Gastroesophageal sphincter (tissue), 3 donors: ENCODE measurements at regions not wholly inside any gene's neighbourhood (a gene's known extent, or its start where the extent isn't known, plus 50 kb on each side); places are given as distances from the start of the nearest gene placed in this dataset.

Experiments
- CTCF ChIP-seq, 4 experiments: fragments of 200-600 bp in 2 of 4; fragments of 450-650 bp in 2 of 4; sonication (generic) in 1 of 4; IDR thresholded peaks; one replicate each; pipeline ENCODE4 v1.5.1; 2017 to 2019; ENCODE audit warnings: antibody characterized with exemption in 4 of 4, mild to moderate bottlenecking in 2 of 4, moderate library complexity in 2 of 4
- POLR2A ChIP-seq, 2 donors: fragments of 450-650 bp; IDR thresholded peaks; one replicate each; pipeline ENCODE4 v1.6.1; 2017; ENCODE audit warnings: antibody characterized with exemption in 2 of 2, mild to moderate bottlenecking in 2 of 2, moderate library complexity in 1 of 2
- POLR2AphosphoS5 ChIP-seq: sonication (generic); formaldehyde crosslinking; IDR thresholded peaks from one replicate; pipeline ENCODE4 v1.6.1; 2017; ENCODE audit warnings: antibody characterized with exemption

GRCh38 chr6:19327241-19327640 is 509.9 kb upstream of the ID4 start:
- TF ChIP-seq CTCF (IDR thresholded peaks at IDR 0.05) = no peak
- no peak for TF ChIP-seq POLR2A (IDR thresholded peaks at IDR 0.05)
- TF ChIP-seq POLR2AphosphoS5 = no peak
